Mesenchymal stem cell (in vitro differentiated cells and primary cell): ENCODE measurements at regions not wholly inside any gene's neighbourhood (a gene's known extent, or its start where the extent isn't known, plus 50 kb on each side); places are given as distances from the start of the nearest gene placed in this dataset.

Source experiments
- DNase-seq: peaks from one replicate; pipeline ENCODE4 v3.0.0-alpha.2; 2013
- H2AFZ ChIP-seq: one replicate; pipeline ENCODE4 v1.6.1; 2013; ENCODE audit warnings: low read depth, mild to moderate bottlenecking, control low read depth, inconsistent platforms, low read length, moderate library complexity
- H2AK5ac ChIP-seq: 2 replicates; pipeline ENCODE4 v1.6.1; 2013; ENCODE audit warnings: low read length, moderate library complexity, mild to moderate bottlenecking, inconsistent platforms; ENCODE audit not compliant: severe bottlenecking
- H2BK120ac ChIP-seq: one replicate; pipeline ENCODE4 v1.6.1; 2013; ENCODE audit warnings: low read depth, mild to moderate bottlenecking, inconsistent platforms, low read length, moderate library complexity
- H2BK12ac ChIP-seq, 2 experiments: one replicate each; pipeline ENCODE4 v1.6.1; 2013; ENCODE audit warnings: inconsistent platforms in 2 of 2, low read length in 2 of 2, mild to moderate bottlenecking in 2 of 2, moderate library complexity in 2 of 2, control low read depth in 1 of 2
- H2BK15ac ChIP-seq: one replicate; pipeline ENCODE4 v1.6.1; 2013; ENCODE audit warnings: mild to moderate bottlenecking, low read depth, inconsistent platforms; ENCODE audit not compliant: poor library complexity, severe bottlenecking
- H2BK5ac ChIP-seq: 2 replicates; pipeline ENCODE4 v1.6.1; 2013; ENCODE audit warnings: low read depth, mild to moderate bottlenecking, low read length, control low read depth, inconsistent platforms; ENCODE audit not compliant: poor library complexity, severe bottlenecking
- H3K14ac ChIP-seq, 2 experiments: one replicate each; pipeline ENCODE4 v1.6.1; 2013; ENCODE audit warnings: inconsistent platforms in 2 of 2, low read length in 2 of 2, control low read depth in 1 of 2, mild to moderate bottlenecking in 1 of 2, moderate library complexity in 1 of 2
- H3K18ac ChIP-seq, 2 experiments: one replicate each; pipeline ENCODE4 v1.6.1; 2013; ENCODE audit warnings: inconsistent platforms in 2 of 2, low read length in 2 of 2, control low read depth in 1 of 2, low read depth in 1 of 2, mild to moderate bottlenecking in 1 of 2
- H3K23ac ChIP-seq, 2 experiments: one replicate each; pipeline ENCODE4 v1.6.1; 2013; ENCODE audit warnings: inconsistent platforms in 2 of 2, low read length in 2 of 2, mild to moderate bottlenecking in 2 of 2, moderate library complexity in 2 of 2, control low read depth in 1 of 2
- H3K27ac ChIP-seq: 2 replicates; pipeline ENCODE4 v1.5.1; 2013; ENCODE audit warnings: mild to moderate bottlenecking, moderate library complexity, low read length, control low read depth, inconsistent platforms; ENCODE audit not compliant: poor library complexity, severe bottlenecking
- H3K27me3 ChIP-seq, 2 experiments: 2 replicates each; pipeline versions ENCODE4 v1.6.1 to v1.7.0; 2013; ENCODE audit warnings: low read length in 2 of 2, mild to moderate bottlenecking in 2 of 2, moderate library complexity in 2 of 2, control low read depth in 1 of 2, inconsistent platforms in 1 of 2; ENCODE audit not compliant: control insufficient read depth in 1 of 2, insufficient read depth in 1 of 2
- H3K36me3 ChIP-seq, 2 experiments: 2 replicates each; pipeline versions ENCODE4 v1.6.1 to v1.7.0; 2013; ENCODE audit warnings: low read length in 2 of 2, control low read depth in 1 of 2, inconsistent platforms in 1 of 2, low read depth in 1 of 2, mild to moderate bottlenecking in 1 of 2; ENCODE audit not compliant: insufficient read depth in 2 of 2, control insufficient read depth in 1 of 2
- H3K4ac ChIP-seq, 2 experiments: one replicate each; pipeline ENCODE4 v1.6.1; 2013; ENCODE audit warnings: inconsistent platforms in 2 of 2, low read length in 2 of 2, mild to moderate bottlenecking in 2 of 2, moderate library complexity in 2 of 2, control low read depth in 1 of 2, low read depth in 1 of 2
- H3K4me1 ChIP-seq: 2 replicates; pipeline ENCODE4 v1.6.1; 2013; ENCODE audit warnings: low read depth, low read length, control low read depth; ENCODE audit not compliant: control insufficient read depth, insufficient read depth
- H3K4me2 ChIP-seq: 2 replicates; pipeline ENCODE4 v1.6.1; 2013; ENCODE audit warnings: low read length, mild to moderate bottlenecking, inconsistent platforms; ENCODE audit not compliant: poor library complexity, severe bottlenecking
- H3K4me3 ChIP-seq, 2 experiments: 2 replicates each; pipeline versions ENCODE4 v1.5.1 to v1.7.0; 2013; ENCODE audit warnings: low read length in 2 of 2, mild to moderate bottlenecking in 2 of 2, control low read depth in 1 of 2, low read depth in 1 of 2; ENCODE audit not compliant: insufficient read depth in 1 of 2
- H3K79me1 ChIP-seq: replicated peaks from 2 replicates; pipeline ENCODE4 v1.6.1; 2013; ENCODE audit warnings: mild to moderate bottlenecking, control low read depth, low read length, inconsistent platforms; ENCODE audit not compliant: poor library complexity, severe bottlenecking
- H3K9ac ChIP-seq: 2 replicates; pipeline ENCODE4 v1.7.0; 2013; ENCODE audit warnings: mild to moderate bottlenecking, low read length, moderate library complexity
- H3K9me3 ChIP-seq: 2 replicates; pipeline ENCODE4 v1.7.0; 2013; ENCODE audit warnings: mild to moderate bottlenecking, low read length; ENCODE audit not compliant: control insufficient read depth
- H4K8ac ChIP-seq: one replicate; pipeline ENCODE4 v1.6.1; 2013; ENCODE audit warnings: inconsistent platforms, mild to moderate bottlenecking, low read length, moderate library complexity
- H4K91ac ChIP-seq: one replicate; pipeline ENCODE4 v1.6.1; 2013; ENCODE audit warnings: mild to moderate bottlenecking, low read length, inconsistent platforms
- WGBS: methylation state at CpG from one replicate; pipeline ENCODE4 v1.1.7; 2013; ENCODE audit warnings: mixed read lengths; 5-methylcytosine and 5-hydroxymethylcytosine counted together

- H3K4me2 ChIP-seq, result no peak overlapping the region
- H3K79me1 ChIP-seq, result no peaks in the 10 kb centered on the region
- no peak overlapping the region for H2BK12ac ChIP-seq
- H3K27ac ChIP-seq, result no peak overlapping the region
- H3K18ac ChIP-seq, result no peak overlapping the region
- H2BK5ac ChIP-seq, result no peak overlapping the region
- no peak overlapping the region for H3K23ac ChIP-seq
- no peak overlapping the region for H2AK5ac ChIP-seq
- DNase-seq, result no peak
- peaks cover 1% of the 10 kb centered on the region for H3K4me1 ChIP-seq
- no peak overlapping the region for H3K4me3 ChIP-seq
- no peak overlapping the region for H2AFZ ChIP-seq
- H3K36me3 ChIP-seq, result no peaks in the 10 kb centered on the region
- H3K4ac ChIP-seq, result no peak overlapping the region
- no peaks in the 10 kb centered on the region for H3K27me3 ChIP-seq
- H3K14ac ChIP-seq, result no peak overlapping the region
- H3K9ac ChIP-seq, result no peak overlapping the region
- H3K9me3 ChIP-seq, result no peaks in the 10 kb centered on the region
- no peak overlapping the region for H2BK120ac ChIP-seq
- no peak overlapping the region for H4K8ac ChIP-seq
- H4K91ac ChIP-seq, result no peak overlapping the region
- H2BK15ac ChIP-seq, result no peak overlapping the region
These were observed 174.3 kb downstream of the C1D start for GRCh38 chr2:67888351-67889005.

- no peak overlapping the region for H2BK15ac ChIP-seq
- H2AFZ ChIP-seq, result no peak overlapping the region
- no peak overlapping the region for H2BK12ac ChIP-seq
- 88% methylated on average over 2 of the region's 2 CpGs for WGBS
- H3K18ac ChIP-seq, result no peak overlapping the region
- no peaks in the 10 kb centered on the region for H3K27me3 ChIP-seq
- H2BK120ac ChIP-seq, result no peak overlapping the region
- H3K4ac ChIP-seq, result no peak overlapping the region
- no peak overlapping the region for H3K14ac ChIP-seq
- H3K27ac ChIP-seq, result no peak overlapping the region
- no peaks in the 10 kb centered on the region for H3K36me3 ChIP-seq
- no peak overlapping the region for H3K4me2 ChIP-seq
- no peak overlapping the region for H4K91ac ChIP-seq
- H3K23ac ChIP-seq, result no peak overlapping the region
- H3K9ac ChIP-seq, result no peak overlapping the region
- no peak for DNase-seq
- no peaks in the 10 kb centered on the region for H3K79me1 ChIP-seq
- no peak overlapping the region for H4K8ac ChIP-seq
- no peak overlapping the region for H2AK5ac ChIP-seq
- H2BK5ac ChIP-seq, result no peak overlapping the region
- H3K9me3 ChIP-seq, result no peaks in the 10 kb centered on the region
- H3K4me1 ChIP-seq, result no peaks in the 10 kb centered on the region
- no peak overlapping the region for H3K4me3 ChIP-seq
These were observed 173.7 kb downstream of the C1D start for GRCh38 chr2:67889056-67889455.

- DNase-seq, result no peak
- Histone ChIP-seq H3K14ac (no peak overlapping the region), H2AFZ (no peak overlapping the region), H3K36me3 (no peaks in the 10 kb centered on the region), H3K18ac (no peak overlapping the region), H3K4me3 (no peak overlapping the region), H2BK15ac (no peak overlapping the region), H2BK12ac (no peak overlapping the region), H2BK120ac (no peak overlapping the region), H3K9me3 (no peaks in the 10 kb centered on the region), H3K9ac (no peak overlapping the region), H2BK5ac (no peak overlapping the region), H3K79me1 (no peaks in the 10 kb centered on the region), H3K27me3 (no peaks in the 10 kb centered on the region), H2AK5ac (no peak overlapping the region), H3K4ac (no peak overlapping the region), H4K8ac (no peak overlapping the region), H3K23ac (no peak overlapping the region), H3K4me1 (peaks cover 7% of the 10 kb centered on the region), H3K4me2 (no peak overlapping the region), H3K27ac (no peak overlapping the region), H4K91ac (no peak overlapping the region)
- WGBS, result 85% methylated on average over 1 of the region's 1 CpG
These were observed 171.2 kb downstream of the C1D start for GRCh38 chr2:67891642-67892041.

GRCh38 chr2:67892339-67892846 lies 170.4 kb downstream of the C1D start:
- no peak overlapping the region for H3K4me2 ChIP-seq
- no peak overlapping the region for H2BK5ac ChIP-seq
- no peak overlapping the region for H4K91ac ChIP-seq
- H3K4me3 ChIP-seq, result no peak overlapping the region
- no peak overlapping the region for H2BK15ac ChIP-seq
- 92% methylated on average over 6 of the region's 6 CpGs for WGBS
- H3K23ac ChIP-seq, result no peak overlapping the region
- DNase-seq, result no peak
- no peak overlapping the region for H3K14ac ChIP-seq
- no peaks in the 10 kb centered on the region for H3K79me1 ChIP-seq
- H3K18ac ChIP-seq, result no peak overlapping the region
- H4K8ac ChIP-seq, result no peak overlapping the region
- H3K4me1 ChIP-seq, result peaks cover 7% of the 10 kb centered on the region
- H3K36me3 ChIP-seq, result no peaks in the 10 kb centered on the region
- no peak overlapping the region for H2AFZ ChIP-seq
- H3K27me3 ChIP-seq, result no peaks in the 10 kb centered on the region
- H2BK12ac ChIP-seq, result no peak overlapping the region
- H3K27ac ChIP-seq, result no peak overlapping the region
- no peaks in the 10 kb centered on the region for H3K9me3 ChIP-seq
- no peak overlapping the region for H2BK120ac ChIP-seq
- H3K4ac ChIP-seq, result no peak overlapping the region
- no peak overlapping the region for H2AK5ac ChIP-seq
- no peak overlapping the region for H3K9ac ChIP-seq
